ENCODE measurements at regions not wholly inside any gene's neighbourhood (a gene's known extent, or its start where the extent isn't known, plus 50 kb on each side); places are given as distances from the start of the nearest gene placed in this dataset.

DNA sequence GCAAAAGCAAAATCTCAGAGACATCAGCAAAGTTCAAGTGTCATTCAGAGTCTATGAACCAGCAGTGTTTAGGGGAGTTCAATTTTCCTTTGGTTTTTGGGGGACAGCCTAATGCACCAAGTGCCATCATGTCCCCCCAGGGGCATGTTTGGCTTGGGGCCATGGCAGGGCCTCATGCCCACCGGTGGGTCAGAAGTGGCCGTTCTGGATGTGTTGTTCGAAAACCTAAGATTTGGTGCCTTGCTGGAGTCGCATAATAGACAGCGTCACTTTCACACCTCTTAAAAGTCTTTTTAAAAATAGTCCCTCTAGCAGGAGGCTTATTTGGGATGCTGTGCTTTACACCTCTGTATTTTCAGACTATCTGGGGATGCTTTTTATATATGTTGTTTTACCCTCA is 250.1 kb downstream of the ZNF536 start:
- FAIRE-seq (no peak), DNase-seq (ENCODE audit: insufficient read length, low spot score) (no peak)
- TF ChIP-seq POLR2AphosphoS5 (IDR thresholded peaks at IDR 0.05; ENCODE audit: low read depth, low read length): no peak
- no peak for TF ChIP-seq POLR2A (IDR thresholded peaks at IDR 0.05; ENCODE audit: low read depth, low read length)
- no peak for TF ChIP-seq SPI1 (IDR thresholded peaks at IDR 0.05; ENCODE audit: low read depth, low read length)
- no peak for TF ChIP-seq POU2F2 (IDR thresholded peaks at IDR 0.05; ENCODE audit: low read depth, low read length)
- TF ChIP-seq PAX5 (IDR thresholded peaks at IDR 0.05; ENCODE audit: insufficient read depth, low read length, severe bottlenecking): no peak
- TF ChIP-seq TAF1 (IDR thresholded peaks at IDR 0.05; ENCODE audit: low read depth, low read length): no peak

DNA sequence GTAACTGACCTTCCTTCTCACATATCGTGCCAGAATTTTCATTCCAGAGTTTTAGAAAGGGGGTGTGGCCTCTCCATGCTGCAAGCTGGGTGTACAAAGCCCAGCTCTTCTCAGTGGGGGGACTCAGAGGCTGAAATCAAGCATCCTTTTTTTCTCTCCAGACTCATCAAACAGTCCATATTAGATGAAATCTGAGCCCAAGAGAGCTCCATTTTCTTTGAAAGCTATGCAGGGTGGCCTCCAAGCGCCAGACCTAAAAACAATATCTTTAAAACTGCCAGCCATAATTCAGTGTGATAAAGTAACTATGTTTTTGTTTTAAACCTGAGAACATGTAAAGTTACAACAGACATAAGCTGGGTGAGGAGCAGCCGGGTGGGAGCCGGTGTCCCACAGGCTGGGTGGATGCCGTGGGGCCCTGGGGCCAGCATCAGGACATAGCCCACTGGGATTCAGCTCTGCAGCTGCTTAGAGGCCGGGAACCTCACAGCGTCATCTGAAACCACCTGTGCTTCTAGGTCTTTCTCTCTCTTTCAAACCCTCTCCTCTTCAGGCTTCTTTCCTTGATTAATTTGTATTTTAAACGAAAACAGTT is 249.2 kb downstream of the ZNF536 start:
- FAIRE-seq: no peak
- TF ChIP-seq SPI1 (IDR thresholded peaks at IDR 0.05; ENCODE audit: low read depth, low read length) (no peak), POLR2A (IDR thresholded peaks at IDR 0.05; ENCODE audit: low read depth, low read length) (no peak), PAX5 (IDR thresholded peaks at IDR 0.05; ENCODE audit: insufficient read depth, low read length, severe bottlenecking) (no peak), POU2F2 (IDR thresholded peaks at IDR 0.05; ENCODE audit: low read depth, low read length) (no peak), TAF1 (IDR thresholded peaks at IDR 0.05; ENCODE audit: low read depth, low read length) (no peak), POLR2AphosphoS5 (IDR thresholded peaks at IDR 0.05; ENCODE audit: low read depth, low read length) (no peak)
- no peak for DNase-seq (ENCODE audit: insufficient read length, low spot score)

- no peak for DNase-seq (ENCODE audit: insufficient read length, low spot score)
- no peak for TF ChIP-seq POU2F2 (IDR thresholded peaks at IDR 0.05; ENCODE audit: low read depth, low read length)
- TF ChIP-seq TAF1 (IDR thresholded peaks at IDR 0.05; ENCODE audit: low read depth, low read length): no peak
- no peak for TF ChIP-seq PAX5 (IDR thresholded peaks at IDR 0.05; ENCODE audit: insufficient read depth, low read length, severe bottlenecking)
- no peak for TF ChIP-seq POLR2AphosphoS5 (IDR thresholded peaks at IDR 0.05; ENCODE audit: low read depth, low read length)
- TF ChIP-seq POLR2A (IDR thresholded peaks at IDR 0.05; ENCODE audit: low read depth, low read length): no peak
- TF ChIP-seq SPI1 (IDR thresholded peaks at IDR 0.05; ENCODE audit: low read depth, low read length): no peak
- FAIRE-seq: no peak
Observed at GRCh38 chr19:30620354-30620753, 248.2 kb downstream of the ZNF536 start.

- TF ChIP-seq PAX5 (IDR thresholded peaks at IDR 0.05; ENCODE audit: insufficient read depth, low read length, severe bottlenecking): no peak
- TF ChIP-seq SPI1 (IDR thresholded peaks at IDR 0.05; ENCODE audit: low read depth, low read length): no peak
- no peak for TF ChIP-seq POU2F2 (IDR thresholded peaks at IDR 0.05; ENCODE audit: low read depth, low read length)
- no peak for TF ChIP-seq TAF1 (IDR thresholded peaks at IDR 0.05; ENCODE audit: low read depth, low read length)
- DNase-seq (ENCODE audit: insufficient read length, low spot score): no peak
- no peak for FAIRE-seq
Observed at GRCh38 chr19:30609656-30610270, 237.6 kb downstream of the ZNF536 start.

DNA sequence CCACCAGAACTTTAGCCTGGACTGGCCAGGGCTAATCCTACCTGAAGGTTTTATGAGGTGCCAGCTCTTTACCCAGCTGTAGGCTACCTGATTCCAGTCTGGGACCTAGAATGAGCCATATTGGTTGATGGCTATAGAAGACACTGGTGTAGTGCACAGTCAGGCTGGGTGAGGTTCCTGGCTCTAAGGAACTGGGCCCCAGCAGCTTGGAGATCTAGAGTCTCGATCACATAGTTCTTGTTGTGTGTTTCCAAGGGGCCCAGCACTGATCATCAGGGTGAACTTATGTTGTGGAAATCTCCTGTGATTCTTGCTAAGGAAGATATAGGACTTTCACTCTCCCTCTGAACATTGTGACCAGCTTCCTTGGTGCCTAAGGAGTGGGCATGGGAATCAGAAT is 236.3 kb downstream of the ZNF536 start:
- TF ChIP-seq SPI1 (IDR thresholded peaks at IDR 0.05; ENCODE audit: low read depth, low read length) (no peak), TAF1 (IDR thresholded peaks at IDR 0.05; ENCODE audit: low read depth, low read length) (no peak), POLR2AphosphoS5 (IDR thresholded peaks at IDR 0.05; ENCODE audit: low read depth, low read length) (no peak), POU2F2 (IDR thresholded peaks at IDR 0.05; ENCODE audit: low read depth, low read length) (no peak), PAX5 (IDR thresholded peaks at IDR 0.05; ENCODE audit: insufficient read depth, low read length, severe bottlenecking) (no peak), POLR2A (IDR thresholded peaks at IDR 0.05; ENCODE audit: low read depth, low read length) (no peak)
- FAIRE-seq (no peak), DNase-seq (ENCODE audit: insufficient read length, low spot score) (no peak)
